Calu3 (cell line): ENCODE measurements at regions not wholly inside any gene's neighbourhood (a gene's known extent, or its start where the extent isn't known, plus 50 kb on each side); places are given as distances from the start of the nearest gene placed in this dataset.

Experiments
- BruUV-seq: library from RNA; stranded (reverse); fragments of 400-500 nt; replicated peaks from 2 replicates; lab custom pipeline; 2021; lab: Mats Ljungman, UMichigan
- CTCF ChIA-PET: fragments of 300-600 bp; sonication (Branson Sonifier 250); formaldehyde crosslinking; loops from one replicate; lab custom pipeline; 2022; ENCODE audit warnings: antibody characterized with exemption; lab: Charles Lee
- DNase-seq: peaks from one replicate; pipeline ENCODE4 v3.0.0; 2022
- H3K27ac Mint-ChIP-seq: one replicate; pipeline ENCODE4 v1.8.0; 2022; ENCODE audit warnings: mixed read lengths; ENCODE audit not compliant: unreplicated experiment
- H3K27me3 Mint-ChIP-seq: one replicate; pipeline ENCODE4 v1.8.0; 2022; ENCODE audit warnings: mixed read lengths; ENCODE audit not compliant: unreplicated experiment
- H3K36me3 Mint-ChIP-seq: one replicate; pipeline ENCODE4 v1.8.0; 2022; ENCODE audit warnings: mild to moderate bottlenecking, moderate library complexity, mixed read lengths; ENCODE audit not compliant: insufficient read depth, unreplicated experiment
- H3K4me1 Mint-ChIP-seq: one replicate; pipeline ENCODE4 v1.8.0; 2022; ENCODE audit warnings: mild to moderate bottlenecking, low read depth, mixed read lengths; ENCODE audit not compliant: unreplicated experiment
- H3K4me3 Mint-ChIP-seq: one replicate; pipeline ENCODE4 v1.8.0; 2022; ENCODE audit warnings: mild to moderate bottlenecking, low read depth, moderate library complexity, mixed read lengths; ENCODE audit not compliant: unreplicated experiment
- H3K9me3 Mint-ChIP-seq: one replicate; pipeline ENCODE4 v1.8.0; 2022; ENCODE audit warnings: low read depth, mixed read lengths; ENCODE audit not compliant: unreplicated experiment
- intact Hi-C: fragments of 100-400 bp; cut with micrococcal nuclease; formaldehyde crosslinking; loops from one replicate; pipeline ENCODE4 v1.10.0; 2022; ENCODE audit not compliant: unreplicated experiment
- TF ChIP-seq, protein P1 (sequence below): fragments of 200-600 bp; IDR thresholded peaks from one replicate; pipeline ENCODE4 v1.8.0; 2022; ENCODE audit warnings: antibody characterized with exemption; ENCODE audit not compliant: unreplicated experiment

DNA sequence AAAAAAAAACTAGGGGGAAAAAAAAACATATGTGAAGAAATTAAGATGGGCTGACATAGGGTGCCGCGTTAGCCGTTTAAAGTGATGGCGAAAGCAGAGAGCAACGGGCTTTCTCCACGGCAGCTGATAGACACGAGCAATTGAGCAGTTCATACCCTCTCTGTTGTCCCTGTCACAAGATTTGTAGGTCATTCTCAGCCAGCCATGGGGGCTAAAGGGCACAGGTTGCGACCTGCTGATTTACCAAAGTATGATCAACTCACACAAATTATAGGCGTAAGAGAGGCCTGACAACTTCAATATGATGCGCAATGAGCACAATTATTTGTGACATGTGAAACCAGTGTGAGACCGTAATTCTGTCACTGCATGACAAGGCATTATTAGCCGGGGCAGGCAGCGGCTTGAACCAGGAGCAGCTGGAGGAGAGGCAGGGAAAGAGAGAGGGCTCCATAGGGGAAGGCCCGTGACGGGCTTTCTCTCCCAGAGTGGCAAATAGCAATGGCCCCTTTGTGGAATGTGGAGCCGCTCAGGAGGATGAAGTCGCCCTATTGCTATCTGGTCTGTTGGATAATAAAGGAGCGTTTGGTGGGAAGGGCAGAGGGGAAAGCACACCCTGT is 195.1 kb upstream of the HABP2 start:
- no peak overlapping the region for H3K4me3 Mint-ChIP-seq
- intact Hi-C loops, result no loop called here
- BruUV-seq, result no TSS peak

DNA sequence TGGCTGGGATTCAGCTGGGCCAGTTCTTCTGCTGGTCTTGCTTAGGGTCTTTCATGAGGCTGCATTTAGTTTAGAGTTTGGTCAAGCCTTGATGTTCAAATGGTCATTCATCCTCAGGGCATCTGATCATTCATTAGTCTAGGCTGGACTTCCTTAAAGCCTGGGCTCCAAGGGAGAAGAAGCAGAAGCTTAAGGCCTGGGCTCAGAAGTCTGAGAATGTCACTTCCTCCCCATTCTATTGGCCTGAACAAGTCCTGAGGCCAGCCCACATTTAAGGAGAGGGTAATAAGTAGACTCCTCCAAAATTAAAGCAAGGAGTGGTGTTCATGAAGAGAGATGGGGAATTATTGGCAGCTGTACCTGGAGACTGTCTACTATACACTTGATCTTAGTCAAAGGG is 193.2 kb upstream of the HABP2 start:
- H3K4me3 Mint-ChIP-seq, result no peak overlapping the region
- BruUV-seq, result no TSS peak
- TF ChIP-seq, protein P1, sequence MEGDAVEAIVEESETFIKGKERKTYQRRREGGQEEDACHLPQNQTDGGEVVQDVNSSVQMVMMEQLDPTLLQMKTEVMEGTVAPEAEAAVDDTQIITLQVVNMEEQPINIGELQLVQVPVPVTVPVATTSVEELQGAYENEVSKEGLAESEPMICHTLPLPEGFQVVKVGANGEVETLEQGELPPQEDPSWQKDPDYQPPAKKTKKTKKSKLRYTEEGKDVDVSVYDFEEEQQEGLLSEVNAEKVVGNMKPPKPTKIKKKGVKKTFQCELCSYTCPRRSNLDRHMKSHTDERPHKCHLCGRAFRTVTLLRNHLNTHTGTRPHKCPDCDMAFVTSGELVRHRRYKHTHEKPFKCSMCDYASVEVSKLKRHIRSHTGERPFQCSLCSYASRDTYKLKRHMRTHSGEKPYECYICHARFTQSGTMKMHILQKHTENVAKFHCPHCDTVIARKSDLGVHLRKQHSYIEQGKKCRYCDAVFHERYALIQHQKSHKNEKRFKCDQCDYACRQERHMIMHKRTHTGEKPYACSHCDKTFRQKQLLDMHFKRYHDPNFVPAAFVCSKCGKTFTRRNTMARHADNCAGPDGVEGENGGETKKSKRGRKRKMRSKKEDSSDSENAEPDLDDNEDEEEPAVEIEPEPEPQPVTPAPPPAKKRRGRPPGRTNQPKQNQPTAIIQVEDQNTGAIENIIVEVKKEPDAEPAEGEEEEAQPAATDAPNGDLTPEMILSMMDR, result no peak
- no peak for DNase-seq
- intact Hi-C loops, result no loop called here
- H3K9me3 Mint-ChIP-seq, result no peaks in the 10 kb centered on the region
- no peaks in the 10 kb centered on the region for H3K4me1 Mint-ChIP-seq
- no peak overlapping the region for H3K27ac Mint-ChIP-seq
- H3K27me3 Mint-ChIP-seq, result peaks cover 86% of the 10 kb centered on the region
- CTCF ChIA-PET, result interaction anchor here (0.5 kb wide), 1 partner anchor 67 kb away, joined by 3 read pairs; no protein-coding TSS in a partner anchor
- H3K36me3 Mint-ChIP-seq, result no peaks in the 10 kb centered on the region

More for the DNA sequence above, 195.1 kb upstream of the HABP2 start:
- Mint-ChIP-seq H3K36me3 (no peaks in the 10 kb centered on the region), H3K27ac (no peak overlapping the region), H3K9me3 (no peaks in the 10 kb centered on the region), H3K4me1 (no peaks in the 10 kb centered on the region), H3K27me3 (peaks cover 86% of the 10 kb centered on the region)
- DNase-seq, result no peak
- TF ChIP-seq, protein P1, result no peak
- CTCF ChIA-PET, result no interaction called here

DNA sequence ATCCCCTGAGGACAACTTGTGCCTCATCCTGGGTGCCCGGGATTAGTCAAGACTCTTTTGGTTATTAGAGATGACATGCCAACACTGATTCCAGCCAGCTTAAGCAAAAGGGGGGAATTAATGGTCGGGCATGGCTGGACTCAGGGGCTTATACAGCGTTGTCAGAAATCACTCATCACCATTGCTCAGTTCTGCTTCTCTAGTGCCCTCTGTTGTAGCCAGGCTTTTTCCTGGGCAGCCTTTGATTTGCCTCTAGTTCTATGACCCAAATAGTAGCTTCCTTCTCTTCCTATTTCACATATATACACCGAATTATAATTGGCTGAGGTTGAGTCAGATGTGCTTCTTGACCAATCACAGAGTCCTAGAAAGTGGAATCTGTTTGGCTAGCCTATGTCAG is 192.0 kb upstream of the HABP2 start:
- Mint-ChIP-seq H3K27me3 (peaks cover 95% of the 10 kb centered on the region), H3K36me3 (no peaks in the 10 kb centered on the region), H3K4me1 (no peaks in the 10 kb centered on the region), H3K9me3 (no peaks in the 10 kb centered on the region), H3K27ac (no peak overlapping the region), H3K4me3 (no peak overlapping the region)
- CTCF ChIA-PET, result no interaction called here
- no TSS peak for BruUV-seq
- TF ChIP-seq, protein P1, result no peak
- intact Hi-C loops, result no loop called here
- no peak for DNase-seq

DNA sequence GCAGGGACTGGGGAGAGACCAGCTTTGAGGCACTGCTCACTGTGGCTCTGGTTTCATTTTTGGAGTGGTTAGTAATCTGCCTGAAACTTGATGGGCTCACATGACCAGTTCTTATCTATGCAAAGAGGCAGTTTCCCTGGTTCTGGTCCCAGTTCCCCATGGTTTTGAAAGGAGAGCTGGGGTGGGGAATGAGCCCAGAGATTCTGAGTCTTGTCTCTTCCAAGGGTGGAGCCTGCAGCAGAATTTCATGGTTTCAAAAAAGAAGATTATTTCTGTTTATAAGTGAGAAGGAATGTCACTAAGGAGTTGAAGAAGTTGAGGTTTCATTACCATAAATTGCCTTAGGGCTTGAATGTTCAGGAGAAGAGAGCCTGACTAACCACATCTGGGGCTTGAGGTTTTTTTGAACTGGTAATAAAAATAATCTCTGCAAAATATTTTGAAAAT is 190.2 kb upstream of the HABP2 start:
- no peak overlapping the region for H3K4me3 Mint-ChIP-seq
- no TSS peak for BruUV-seq
- peaks cover 96% of the 10 kb centered on the region for H3K27me3 Mint-ChIP-seq
- TF ChIP-seq, protein P1, result no peak
- no peak for DNase-seq
- no peaks in the 10 kb centered on the region for H3K36me3 Mint-ChIP-seq
- no peaks in the 10 kb centered on the region for H3K9me3 Mint-ChIP-seq
- H3K27ac Mint-ChIP-seq, result no peak overlapping the region
- CTCF ChIA-PET, result interaction anchor here (0.6 kb wide), 1 partner anchor 289 kb away, joined by 3 read pairs; no protein-coding TSS in a partner anchor
- intact Hi-C loops, result no loop called here
- no peaks in the 10 kb centered on the region for H3K4me1 Mint-ChIP-seq
